GM12878 (cell line): ENCODE measurements at regions not wholly inside any gene's neighbourhood (a gene's known extent, or its start where the extent isn't known, plus 50 kb on each side); places are given as distances from the start of the nearest gene placed in this dataset.

Source experiments
- BRCA1 ChIP-seq: IDR thresholded peaks from 2 replicates; pipeline ENCODE4 v1.6.1; 2011; ENCODE audit warnings: low read depth, low read length, improper control_type of control experiment
- CBX5 ChIP-seq: sonication (generic); IDR thresholded peaks from 2 replicates; pipeline ENCODE4 v1.6.1; 2016; ENCODE audit warnings: low read depth, moderate library complexity, mild to moderate bottlenecking, inconsistent platforms
- CHD2 ChIP-seq: IDR thresholded peaks from 2 replicates; pipeline ENCODE4 v1.6.1; 2011; ENCODE audit warnings: low read depth, low read length, improper control_type of control experiment, borderline replicate concordance
- CTCF ChIP-seq, 3 experiments: IDR thresholded peaks in 2 of 3; conservative IDR thresholded peaks in 1 of 3; 2 replicates each; pipeline ENCODE4 v1.5.1; 2011; ENCODE audit warnings: low read depth in 3 of 3, low read length in 3 of 3, mild to moderate bottlenecking in 3 of 3, control low read depth in 2 of 3, moderate library complexity in 2 of 3, inconsistent platforms in 1 of 3, mixed read lengths in 1 of 3; ENCODE audit not compliant: control insufficient read depth in 2 of 3, insufficient read depth in 1 of 3; ENCODE audit errors: extremely low read depth in 1 of 3
- EP300 ChIP-seq, 2 experiments: fragments of 150-350 bp in 1 of 2; IDR thresholded peaks; 2 replicates each; pipeline ENCODE4 v1.6.1; 2011 to 2012; ENCODE audit warnings: low read depth in 2 of 2, low read length in 2 of 2, borderline replicate concordance in 1 of 2, improper control_type of control experiment in 1 of 2, inconsistent platforms in 1 of 2; ENCODE audit not compliant: control insufficient read depth in 1 of 2
- HDAC6 ChIP-seq: fragments of 200-600 bp; sonication (generic); IDR thresholded peaks from one replicate; pipeline ENCODE4 v1.8.0; 2017; ENCODE audit warnings: antibody characterized with exemption; ENCODE audit not compliant: unreplicated experiment
- MEF2A ChIP-seq: IDR thresholded peaks from 2 replicates; pipeline ENCODE4 v1.6.1; 2011; ENCODE audit warnings: low read depth, mild to moderate bottlenecking, low read length, moderate library complexity; ENCODE audit not compliant: insufficient read depth
- MXI1 ChIP-seq: fragments of 150-350 bp; IDR thresholded peaks from 2 replicates; pipeline ENCODE4 v1.6.1; 2011; ENCODE audit warnings: low read depth, mild to moderate bottlenecking, inconsistent platforms, low read length, improper control_type of control experiment
- PAX5 ChIP-seq: IDR thresholded peaks from 2 replicates; pipeline ENCODE4 v1.6.1; 2011; ENCODE audit warnings: low read depth, low read length, borderline replicate concordance
- POLR2A ChIP-seq: IDR thresholded peaks from 2 replicates; pipeline ENCODE4 v1.6.1; 2011; ENCODE audit warnings: low read depth, mild to moderate bottlenecking, low read length
- RAD51 ChIP-seq: fragments of 450-650 bp; IDR thresholded peaks from 2 replicates; pipeline ENCODE4 v1.6.1; 2016; ENCODE audit warnings: moderate library complexity, mild to moderate bottlenecking, inconsistent platforms
- TBL1XR1 ChIP-seq: IDR thresholded peaks from 2 replicates; pipeline ENCODE4 v1.6.1; 2012; ENCODE audit warnings: low read depth, low read length, improper control_type of control experiment
- YY1 ChIP-seq: IDR thresholded peaks from 2 replicates; pipeline ENCODE4 v1.6.1; 2011; ENCODE audit warnings: low read depth, mild to moderate bottlenecking, low read length
- ZBTB40 ChIP-seq: fragments of 450-650 bp; IDR thresholded peaks from 2 replicates; pipeline ENCODE4 v1.6.1; 2016; ENCODE audit warnings: mild to moderate bottlenecking, moderate library complexity, borderline replicate concordance

GRCh38 chr2:198916548-198917080 lies 541.1 kb downstream of the SATB2 start:
- TF ChIP-seq HDAC6 (no peak), PAX5 (no peak), MXI1 (no peak), CBX5 (no peak), RAD51 (no peak), MEF2A (no peak), BRCA1 (no peak), TBL1XR1 (no peak), ZBTB40 (no peak), CHD2 (no peak), EP300 (IDR thresholded peaks at IDR 0.05; ENCODE audit: borderline replicate concordance in 1 of 2, control insufficient read depth in 1 of 2, low read depth in 2 of 2, low read length in 2 of 2) (no peak), YY1 (no peak), CTCF (IDR thresholded peaks at IDR 0.05 in 2 of 3, conservative IDR thresholded peaks at IDR 0.05 in 1 of 3; ENCODE audit: control insufficient read depth in 2 of 3, extremely low read depth in 1 of 3, insufficient read depth in 1 of 3, low read depth in 3 of 3, low read length in 3 of 3) (no peak), POLR2A (no peak)
